GM12874 (cell line): ENCODE measurements at regions not wholly inside any gene's neighbourhood (a gene's known extent, or its start where the extent isn't known, plus 50 kb on each side); places are given as distances from the start of the nearest gene placed in this dataset.
A peak's percentile ranks its signal among the peaks of the same experiment; 100 is the strongest.

Experiments
- TF ChIP-seq, protein P1 (sequence below): IDR thresholded peaks from 2 replicates; pipeline ENCODE4 v1.5.1; 2011; ENCODE audit warnings: low read depth, mild to moderate bottlenecking, control low read depth, low read length, moderate library complexity; ENCODE audit not compliant: insufficient read depth

DNA sequence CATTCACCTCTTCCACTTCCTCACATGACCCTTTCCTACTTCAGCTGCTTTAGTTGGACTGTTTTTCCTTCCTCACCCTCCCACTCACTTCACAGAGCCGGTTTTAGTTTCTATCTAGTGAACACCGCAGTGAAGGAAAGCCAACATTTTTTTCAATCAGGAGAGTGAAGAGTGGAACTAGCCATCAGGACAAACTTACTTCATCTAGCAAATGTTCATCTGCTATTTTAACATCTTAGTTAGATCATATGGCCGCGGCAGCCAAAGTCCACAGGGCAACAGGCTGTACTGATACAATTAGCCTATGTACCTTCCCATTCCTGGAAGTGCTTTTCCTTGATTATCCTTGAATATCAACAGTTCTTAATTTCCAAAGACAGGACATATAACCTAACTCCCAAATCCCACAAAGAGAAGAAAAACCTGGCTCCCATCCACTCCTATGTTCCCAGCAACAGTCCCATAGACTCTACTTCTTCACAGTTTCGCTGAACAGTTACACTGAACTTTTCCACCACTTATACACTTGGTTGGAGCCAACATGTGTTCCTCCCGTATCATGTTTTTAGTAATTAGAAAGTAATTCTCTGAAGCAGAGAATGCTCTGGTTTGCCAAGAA lies 456.2 kb upstream of the THBS1 start:
- TF ChIP-seq, protein P1, sequence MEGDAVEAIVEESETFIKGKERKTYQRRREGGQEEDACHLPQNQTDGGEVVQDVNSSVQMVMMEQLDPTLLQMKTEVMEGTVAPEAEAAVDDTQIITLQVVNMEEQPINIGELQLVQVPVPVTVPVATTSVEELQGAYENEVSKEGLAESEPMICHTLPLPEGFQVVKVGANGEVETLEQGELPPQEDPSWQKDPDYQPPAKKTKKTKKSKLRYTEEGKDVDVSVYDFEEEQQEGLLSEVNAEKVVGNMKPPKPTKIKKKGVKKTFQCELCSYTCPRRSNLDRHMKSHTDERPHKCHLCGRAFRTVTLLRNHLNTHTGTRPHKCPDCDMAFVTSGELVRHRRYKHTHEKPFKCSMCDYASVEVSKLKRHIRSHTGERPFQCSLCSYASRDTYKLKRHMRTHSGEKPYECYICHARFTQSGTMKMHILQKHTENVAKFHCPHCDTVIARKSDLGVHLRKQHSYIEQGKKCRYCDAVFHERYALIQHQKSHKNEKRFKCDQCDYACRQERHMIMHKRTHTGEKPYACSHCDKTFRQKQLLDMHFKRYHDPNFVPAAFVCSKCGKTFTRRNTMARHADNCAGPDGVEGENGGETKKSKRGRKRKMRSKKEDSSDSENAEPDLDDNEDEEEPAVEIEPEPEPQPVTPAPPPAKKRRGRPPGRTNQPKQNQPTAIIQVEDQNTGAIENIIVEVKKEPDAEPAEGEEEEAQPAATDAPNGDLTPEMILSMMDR: no peak

- TF ChIP-seq, protein P1: no peak
Measured at GRCh38 chr15:39125226-39125625, 455.7 kb upstream of the THBS1 start.

GRCh38 chr15:39125904-39126303 lies 455.0 kb upstream of the THBS1 start:
- TF ChIP-seq, protein P1: peak; percentile 67

- TF ChIP-seq, protein P1: no peak
Measured at GRCh38 chr15:39127151-39127790, 453.6 kb upstream of the THBS1 start.

DNA sequence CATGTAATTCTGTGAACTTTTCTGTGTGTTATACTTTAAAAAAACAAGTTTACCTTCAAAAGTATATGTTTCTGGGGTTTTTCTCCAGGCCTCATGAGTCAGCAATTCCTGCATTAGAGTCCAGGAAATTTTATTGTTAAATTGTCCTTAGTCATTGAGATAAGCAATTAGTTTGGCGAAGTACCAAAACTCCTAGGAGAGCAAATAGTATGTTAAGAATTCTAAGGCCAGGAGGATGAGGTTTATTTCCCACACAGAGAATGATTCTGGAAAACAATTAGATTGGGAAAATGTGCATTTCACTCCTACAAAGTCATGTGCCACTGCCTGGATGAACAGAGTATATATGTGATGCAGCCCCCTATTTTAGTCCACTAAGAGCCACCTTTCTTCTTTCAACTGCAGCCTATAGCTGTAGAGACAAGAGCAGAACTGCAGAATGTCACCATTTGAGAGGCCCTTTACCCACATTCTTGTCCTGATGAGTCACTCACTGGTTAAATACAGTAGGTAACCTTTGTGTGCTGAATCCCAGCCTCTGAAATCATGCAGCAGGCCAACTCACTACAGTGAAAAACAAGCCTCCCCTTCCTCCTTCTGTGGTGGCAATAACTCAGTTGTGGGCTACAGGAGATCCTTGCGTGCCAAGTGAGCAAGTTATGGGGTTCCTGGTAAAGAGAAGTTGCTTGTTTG lies 452.8 kb upstream of the THBS1 start:
- TF ChIP-seq, protein P1: no peak

DNA sequence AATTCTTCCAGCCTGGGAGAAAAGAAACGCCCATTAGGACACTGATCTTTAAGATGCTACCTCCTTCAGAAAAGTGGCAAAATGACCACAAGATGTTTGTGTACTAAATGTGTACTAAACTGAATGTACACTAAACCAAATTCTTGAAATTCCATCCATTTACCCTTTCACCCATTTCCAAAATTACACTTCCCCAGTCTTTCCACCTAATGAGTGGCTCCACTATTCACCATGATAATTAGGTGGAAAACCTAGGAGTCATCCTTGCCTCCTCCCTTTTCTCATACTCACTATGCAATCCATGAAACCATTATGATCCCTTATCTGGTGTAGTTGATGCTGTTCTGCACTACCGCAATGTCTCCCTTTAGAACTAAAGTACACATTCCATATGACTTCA lies 452.1 kb upstream of the THBS1 start:
- TF ChIP-seq, protein P1: no peak

DNA sequence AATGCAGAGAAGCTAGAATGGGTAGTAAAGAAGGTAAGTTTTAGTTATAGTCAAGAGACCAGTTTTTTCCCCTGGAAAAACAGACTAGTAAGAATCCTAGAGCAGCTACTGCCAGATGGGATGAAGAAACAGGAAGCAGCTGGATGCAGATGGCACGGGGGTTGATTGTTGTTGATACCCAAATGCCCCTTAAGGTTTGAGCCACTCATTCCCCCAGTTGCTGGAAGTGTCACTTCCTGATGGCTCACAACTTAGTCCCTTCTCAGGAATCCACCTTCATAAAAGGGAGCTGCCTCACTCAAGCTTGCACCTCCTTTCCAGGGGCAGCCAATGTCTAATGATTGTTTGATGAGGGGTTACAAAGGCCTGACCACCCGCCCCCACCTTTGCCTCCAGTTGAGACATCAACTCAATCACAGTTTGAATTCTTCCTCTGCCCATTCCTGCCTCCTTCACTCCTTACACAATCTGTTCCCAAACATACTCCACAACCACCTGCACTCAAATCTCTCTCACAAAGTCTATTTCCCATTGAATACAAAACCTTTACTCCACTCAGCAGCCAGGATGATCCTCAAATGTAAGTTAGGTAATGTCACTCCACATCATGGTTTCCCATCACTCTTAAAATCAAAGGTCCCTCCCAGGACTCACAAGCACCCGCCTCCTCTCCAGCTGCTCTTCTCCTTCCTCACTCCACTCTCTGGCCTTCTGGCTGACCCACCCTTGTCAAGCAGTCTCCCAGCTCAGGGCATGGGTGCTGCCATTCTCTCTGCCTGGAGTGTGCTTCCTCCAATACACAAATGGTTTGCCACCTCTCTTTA lies 450.1 kb upstream of the THBS1 start:
- TF ChIP-seq, protein P1: no peak
